Breast epithelium (tissue), 3 donors: ENCODE measurements at regions not wholly inside any gene's neighbourhood (a gene's known extent, or its start where the extent isn't known, plus 50 kb on each side); places are given as distances from the start of the nearest gene placed in this dataset.

Experiments used
- POLR2A ChIP-seq: fragments of 450-650 bp; IDR thresholded peaks from one replicate; pipeline ENCODE4 v1.6.1; 2016; ENCODE audit warnings: antibody characterized with exemption, mild to moderate bottlenecking, moderate library complexity
- POLR2AphosphoS5 ChIP-seq, 3 donors: sonication (generic); formaldehyde crosslinking; IDR thresholded peaks; one replicate each; pipeline ENCODE4 v1.6.1; 2017; ENCODE audit warnings: antibody characterized with exemption in 3 of 3
- TF ChIP-seq, protein P1 (sequence below), 3 donors: fragments of 450-650 bp; IDR thresholded peaks; one replicate each; pipeline ENCODE4 v1.5.1; 2016 to 2017; ENCODE audit warnings: antibody characterized with exemption in 3 of 3, mild to moderate bottlenecking in 3 of 3, moderate library complexity in 3 of 3

DNA sequence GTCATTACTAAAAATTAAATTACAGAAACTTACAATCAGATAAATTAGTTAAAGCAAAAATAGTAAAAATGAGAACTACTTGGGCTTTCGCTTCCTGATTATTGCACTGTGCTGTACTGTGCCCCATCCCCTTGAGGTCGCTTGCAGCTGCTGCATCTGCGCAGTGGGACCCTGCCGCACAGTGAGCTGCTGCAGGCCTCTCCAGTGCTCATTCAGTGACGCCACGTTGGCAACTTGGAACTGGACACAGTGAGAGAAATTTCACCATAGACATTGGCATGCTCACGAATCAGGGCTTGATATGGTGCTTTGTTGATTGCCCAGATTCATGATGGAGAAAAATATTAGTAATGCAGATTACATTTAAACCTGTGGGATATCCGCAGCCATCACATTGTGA lies 290.8 kb upstream of the MYT1L start:
- TF ChIP-seq, protein P1, sequence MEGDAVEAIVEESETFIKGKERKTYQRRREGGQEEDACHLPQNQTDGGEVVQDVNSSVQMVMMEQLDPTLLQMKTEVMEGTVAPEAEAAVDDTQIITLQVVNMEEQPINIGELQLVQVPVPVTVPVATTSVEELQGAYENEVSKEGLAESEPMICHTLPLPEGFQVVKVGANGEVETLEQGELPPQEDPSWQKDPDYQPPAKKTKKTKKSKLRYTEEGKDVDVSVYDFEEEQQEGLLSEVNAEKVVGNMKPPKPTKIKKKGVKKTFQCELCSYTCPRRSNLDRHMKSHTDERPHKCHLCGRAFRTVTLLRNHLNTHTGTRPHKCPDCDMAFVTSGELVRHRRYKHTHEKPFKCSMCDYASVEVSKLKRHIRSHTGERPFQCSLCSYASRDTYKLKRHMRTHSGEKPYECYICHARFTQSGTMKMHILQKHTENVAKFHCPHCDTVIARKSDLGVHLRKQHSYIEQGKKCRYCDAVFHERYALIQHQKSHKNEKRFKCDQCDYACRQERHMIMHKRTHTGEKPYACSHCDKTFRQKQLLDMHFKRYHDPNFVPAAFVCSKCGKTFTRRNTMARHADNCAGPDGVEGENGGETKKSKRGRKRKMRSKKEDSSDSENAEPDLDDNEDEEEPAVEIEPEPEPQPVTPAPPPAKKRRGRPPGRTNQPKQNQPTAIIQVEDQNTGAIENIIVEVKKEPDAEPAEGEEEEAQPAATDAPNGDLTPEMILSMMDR (IDR thresholded peaks at IDR 0.05): no peak
- TF ChIP-seq POLR2A (no peak), POLR2AphosphoS5 (IDR thresholded peaks at IDR 0.05) (no peak)
